ENCODE measurements at regions not wholly inside any gene's neighbourhood (a gene's known extent, or its start where the extent isn't known, plus 50 kb on each side); places are given as distances from the start of the nearest gene placed in this dataset.
"Not testable (repeated sequence)": the region's sequence is repeated elsewhere in the genome, so short reads cannot be mapped to it uniquely, and the experiment has no call there.

- no peak for DNase-seq
Observed at GRCh38 chr5:113721171-113721570, 207.7 kb downstream of the YTHDC2 start.

GRCh38 chr5:113723021-113723420 lies 209.5 kb downstream of the YTHDC2 start:
- DNase-seq: no peak

GRCh38 chr5:113735751-113736150 lies 222.3 kb downstream of the YTHDC2 start:
- peak; percentile 24 for DNase-seq

GRCh38 chr5:113742176-113742575 lies 228.7 kb downstream of the YTHDC2 start:
- no peak for DNase-seq

- DNase-seq: no peak
Observed at GRCh38 chr5:113742639-113743038, 229.1 kb downstream of the YTHDC2 start.

GRCh38 chr5:113748403-113748802 lies 234.9 kb downstream of the YTHDC2 start:
- no peak for DNase-seq

- no peak for DNase-seq
Observed at GRCh38 chr5:113749334-113749733, 235.8 kb downstream of the YTHDC2 start.

GRCh38 chr5:113753182-113753581 lies 239.7 kb downstream of the YTHDC2 start:
- DNase-seq: not testable (repeated sequence)

- no peak for DNase-seq
Observed at GRCh38 chr5:113755516-113755915, 242.0 kb downstream of the YTHDC2 start.

- DNase-seq: no peak
Observed at GRCh38 chr5:113757508-113757907, 244.0 kb downstream of the YTHDC2 start.

- no peak for DNase-seq
Observed at GRCh38 chr5:113759505-113759904, 246.0 kb downstream of the YTHDC2 start.

GRCh38 chr5:113760486-113760885 lies 247.0 kb downstream of the YTHDC2 start:
- no peak for DNase-seq

- no peak for DNase-seq
Observed at GRCh38 chr5:113761594-113761993, 248.1 kb downstream of the YTHDC2 start.

- no peak for DNase-seq
Observed at GRCh38 chr5:113764382-113764781, 250.9 kb downstream of the YTHDC2 start.

- DNase-seq: not testable (repeated sequence)
Observed at GRCh38 chr5:113766827-113767226, 253.3 kb downstream of the YTHDC2 start.

GRCh38 chr5:113770648-113771047 lies 257.2 kb downstream of the YTHDC2 start:
- DNase-seq: no peak

GRCh38 chr5:113771483-113771882 lies 258.0 kb downstream of the YTHDC2 start:
- DNase-seq: no peak

GRCh38 chr5:113776168-113776567 lies 262.7 kb downstream of the YTHDC2 start:
- DNase-seq: no peak

- peak; percentile 3 for DNase-seq
Observed at GRCh38 chr5:113776832-113777525, 263.5 kb downstream of the YTHDC2 start.

GRCh38 chr5:113778147-113778546 lies 264.7 kb downstream of the YTHDC2 start:
- DNase-seq: no peak

GRCh38 chr5:113788141-113788655 lies 274.7 kb downstream of the YTHDC2 start:
- no peak for DNase-seq

- no peak for DNase-seq
Observed at GRCh38 chr5:113789769-113790168, 276.3 kb downstream of the YTHDC2 start.

GRCh38 chr5:113792806-113793205 lies 279.3 kb downstream of the YTHDC2 start:
- DNase-seq: no peak

- no peak for DNase-seq
Observed at GRCh38 chr5:113794981-113795380, 281.5 kb downstream of the YTHDC2 start.

All from muscle of arm (tissue), 1 donor.